AG20443 (cell line): ENCODE measurements at regions not wholly inside any gene's neighbourhood (a gene's known extent, or its start where the extent isn't known, plus 50 kb on each side); places are given as distances from the start of the nearest gene placed in this dataset.
"Not testable (repeated sequence)": the region's sequence is repeated elsewhere in the genome, so short reads cannot be mapped to it uniquely, and the experiment has no call there.

Experiments
- DNase-seq: peaks from one replicate; pipeline ENCODE4 v3.0.0; 2012; ENCODE audit warnings: low spot score, mixed read lengths

DNA sequence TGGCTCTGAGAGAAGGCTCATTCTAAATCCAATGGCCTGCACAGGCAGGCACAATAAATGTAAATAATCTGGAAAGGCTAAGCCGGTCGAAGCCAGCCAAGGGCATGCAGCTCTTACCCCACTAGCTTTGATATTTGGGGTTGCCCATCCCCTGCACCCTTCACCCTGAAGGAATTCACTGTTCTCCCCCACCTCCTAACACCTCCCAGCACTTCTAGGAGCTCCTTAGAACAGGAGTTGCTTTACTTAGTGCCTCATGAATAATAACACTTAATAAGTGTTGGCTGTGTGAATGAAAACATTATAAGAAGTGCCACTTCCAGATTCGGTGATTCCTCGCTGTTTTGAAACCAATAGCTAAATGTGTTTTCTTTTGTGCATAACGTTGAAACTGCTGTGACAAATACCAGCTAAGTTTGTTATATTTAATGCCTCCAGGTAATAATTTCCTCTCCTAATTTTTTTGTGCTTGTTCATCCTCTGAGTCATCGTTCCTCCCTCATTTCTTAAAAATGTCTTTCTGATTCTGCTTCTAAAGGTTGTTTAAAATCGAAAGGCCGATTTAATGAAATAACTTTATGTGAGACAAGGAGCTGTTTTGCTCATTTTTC, 458.8 kb downstream of the METTL4 start:
- DNase-seq, result no peak

DNA sequence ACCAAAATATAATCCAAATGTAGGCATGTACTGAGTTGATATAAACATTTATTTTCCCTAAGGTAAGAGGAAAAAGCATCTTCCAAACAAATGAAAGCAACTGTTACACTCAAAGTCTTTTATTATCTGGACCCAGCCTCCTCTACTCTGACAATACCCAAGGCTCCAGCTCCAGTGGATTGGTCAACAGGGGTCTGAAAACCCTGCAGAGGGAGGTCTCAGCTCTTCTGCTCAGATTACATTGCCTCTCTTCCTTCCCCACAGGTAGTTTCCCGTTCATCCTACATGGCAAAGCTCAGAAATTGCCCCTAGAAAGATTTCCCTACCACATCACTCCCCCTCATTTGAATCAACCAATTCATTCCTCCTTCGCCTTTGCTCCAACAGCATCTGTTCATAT, 457.0 kb downstream of the METTL4 start:
- no peak for DNase-seq

DNA sequence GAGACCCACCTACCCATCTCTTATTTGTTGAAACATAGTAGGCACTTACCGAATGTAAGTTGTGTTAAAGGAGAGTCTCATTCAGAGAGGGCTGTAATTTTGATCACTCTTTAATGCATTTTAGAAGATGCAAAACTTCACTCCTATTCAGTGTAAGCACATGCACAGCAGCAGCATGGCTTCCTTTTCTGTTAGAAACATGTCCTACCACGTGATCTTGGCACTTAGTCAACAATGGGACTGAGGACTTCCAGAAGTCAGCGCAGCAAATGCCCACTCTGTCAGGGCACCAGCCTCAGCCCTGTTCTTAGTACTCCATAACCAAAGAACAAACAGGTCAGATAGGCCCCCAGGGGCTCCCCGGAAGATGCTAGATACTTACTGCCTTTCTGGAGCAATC, 456.5 kb downstream of the METTL4 start:
- DNase-seq, result no peak

DNA sequence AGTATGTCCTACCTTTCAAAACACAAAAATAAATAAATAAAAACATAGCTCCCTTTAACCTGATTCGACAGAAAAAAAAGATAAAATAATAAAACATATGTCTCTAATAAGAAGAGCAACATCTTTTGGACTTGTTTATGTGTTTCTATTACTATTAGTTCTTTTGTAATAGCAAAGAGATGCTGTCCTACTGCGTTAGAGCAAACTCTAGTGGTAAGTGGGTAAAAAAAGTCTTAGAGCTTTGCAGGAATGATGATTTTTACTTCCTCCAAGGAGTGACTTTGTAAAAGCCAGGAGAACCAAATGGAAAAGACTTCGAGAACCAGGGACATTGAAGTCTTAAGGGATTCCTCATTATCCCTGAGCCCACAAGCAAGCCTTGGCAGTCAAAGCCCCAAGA, 450.1 kb downstream of the METTL4 start:
- no peak for DNase-seq

DNA sequence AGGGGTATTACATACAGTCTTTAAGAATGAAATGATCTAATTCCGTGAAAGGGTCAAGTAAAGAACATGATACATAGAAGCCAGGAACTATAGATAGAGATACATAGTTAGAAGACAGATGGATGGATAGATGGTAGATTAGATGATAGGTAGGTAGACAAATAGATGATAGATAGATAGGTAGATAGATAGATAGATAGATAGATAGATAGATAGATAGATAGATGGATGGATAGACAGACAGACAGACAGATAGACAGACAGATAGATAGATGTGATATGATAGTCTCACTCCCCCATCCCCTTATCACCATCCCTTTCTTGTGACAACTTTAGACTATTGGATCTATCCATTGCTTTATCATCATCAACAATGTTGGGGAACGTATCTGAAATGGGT, 448.2 kb downstream of the METTL4 start:
- no peak for DNase-seq

DNA sequence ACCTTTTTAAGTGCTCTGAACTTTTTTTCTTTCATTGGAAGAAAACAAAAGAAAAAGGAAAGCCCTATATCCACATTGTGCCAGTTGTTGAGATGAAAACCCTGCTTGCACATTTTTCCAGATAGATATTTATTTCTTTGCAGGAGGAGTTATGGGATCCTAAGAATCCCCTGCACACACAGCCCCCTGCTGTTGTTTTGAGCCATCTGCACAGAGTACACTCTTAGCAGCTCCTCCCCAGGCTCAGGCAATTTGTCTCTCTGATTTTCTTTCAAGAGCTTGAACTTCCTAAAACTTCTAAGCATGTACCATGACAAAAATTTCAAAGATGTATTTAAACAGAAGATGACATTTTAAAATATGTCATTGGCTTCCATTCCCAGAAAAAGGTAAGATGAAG, 436.9 kb downstream of the METTL4 start:
- no peak for DNase-seq

DNA sequence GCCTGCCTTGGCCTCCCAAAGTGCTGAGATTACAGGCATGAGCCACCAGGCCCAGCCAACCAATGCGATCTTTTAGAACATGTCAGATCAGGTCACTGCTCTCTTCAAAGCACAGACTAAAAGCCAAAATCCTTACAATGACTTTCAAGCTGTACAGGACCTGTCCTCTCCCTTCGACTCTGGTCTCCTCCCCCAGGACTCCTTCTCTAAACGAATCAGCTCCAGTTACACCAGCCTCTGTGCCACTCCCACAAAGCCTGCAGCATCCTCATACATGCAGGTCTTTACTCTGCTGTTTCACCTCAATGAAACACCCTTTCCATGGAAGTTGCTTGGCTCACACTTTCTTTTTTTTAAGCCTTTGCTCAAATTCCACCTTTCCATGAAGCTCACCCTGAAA, 436.0 kb downstream of the METTL4 start:
- DNase-seq, result no peak

DNA sequence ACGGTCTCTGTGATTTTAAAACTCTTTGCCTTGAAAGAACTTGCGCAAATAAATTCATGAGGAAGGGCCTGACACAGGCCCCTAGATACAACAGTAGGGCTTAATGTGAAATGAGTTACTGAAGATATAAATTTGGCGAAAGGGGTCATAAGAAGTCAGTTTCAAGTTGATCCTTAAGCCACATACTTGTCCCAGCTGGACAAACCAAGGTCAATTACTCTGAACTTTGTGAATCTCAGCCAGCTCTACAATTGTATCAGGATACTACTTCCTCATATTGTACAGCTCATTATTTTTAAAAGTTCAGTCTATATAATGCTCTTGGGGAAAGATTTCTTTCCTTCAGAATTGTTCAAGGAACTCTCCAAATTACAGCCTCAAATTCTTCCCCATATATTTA, 432.8 kb downstream of the METTL4 start:
- DNase-seq, result no peak

DNA sequence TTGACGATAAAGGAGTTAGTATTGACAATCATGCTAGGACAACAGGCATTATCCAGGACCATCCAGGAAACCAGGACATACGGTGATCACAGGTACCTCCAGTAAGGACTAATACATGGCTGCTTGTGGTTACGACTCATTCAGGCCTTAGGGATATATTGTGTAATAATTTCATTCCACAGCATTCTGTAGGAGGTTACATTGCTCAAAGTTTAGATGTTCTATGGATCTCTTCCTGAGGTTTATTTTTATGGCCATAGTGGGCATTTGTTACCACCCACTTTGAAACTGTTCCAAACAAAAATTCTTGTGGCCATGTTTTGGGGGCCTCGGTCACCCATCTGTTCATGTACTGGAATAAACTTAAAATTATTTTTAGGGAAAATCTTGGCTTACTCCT, 431.6 kb downstream of the METTL4 start:
- no peak for DNase-seq

DNA sequence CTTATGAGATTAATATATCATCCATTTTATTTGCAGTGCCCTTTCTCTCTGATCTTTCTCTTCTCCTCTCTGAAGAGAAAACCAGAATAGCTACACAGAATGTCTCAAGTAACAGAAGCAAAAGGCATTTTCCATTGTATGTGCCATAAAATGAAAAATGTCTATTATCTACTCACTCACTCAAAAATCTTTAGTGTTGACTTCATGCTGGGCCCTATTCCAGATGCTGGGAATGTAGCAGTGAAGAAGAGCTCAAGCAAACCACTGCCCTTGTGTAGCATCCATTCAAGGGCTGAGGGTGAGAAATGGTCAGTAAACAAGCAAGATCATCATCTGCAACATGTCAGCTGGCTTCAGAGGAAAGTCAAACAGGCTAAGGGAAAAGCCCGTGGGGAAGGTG, 427.7 kb downstream of the METTL4 start:
- DNase-seq, result no peak

DNA sequence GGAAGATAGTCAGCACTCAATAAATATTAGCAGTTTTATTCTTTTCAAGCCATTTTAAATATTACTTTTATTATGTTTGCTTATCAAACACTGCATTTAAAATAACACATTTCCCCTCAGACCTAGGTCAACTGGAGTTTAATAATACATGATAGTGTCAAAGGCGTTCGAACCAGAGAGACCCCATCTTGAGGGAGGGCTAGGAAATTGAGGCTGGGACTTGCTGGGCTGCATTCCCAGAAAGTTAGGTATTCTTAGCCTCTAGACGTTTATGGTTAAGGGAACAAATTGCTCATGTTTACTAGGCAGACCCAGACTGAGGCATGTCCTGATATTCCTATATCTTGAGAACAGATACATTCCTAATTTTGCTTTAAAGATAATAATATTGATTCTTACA, 426.5 kb downstream of the METTL4 start:
- DNase-seq, result no peak

DNA sequence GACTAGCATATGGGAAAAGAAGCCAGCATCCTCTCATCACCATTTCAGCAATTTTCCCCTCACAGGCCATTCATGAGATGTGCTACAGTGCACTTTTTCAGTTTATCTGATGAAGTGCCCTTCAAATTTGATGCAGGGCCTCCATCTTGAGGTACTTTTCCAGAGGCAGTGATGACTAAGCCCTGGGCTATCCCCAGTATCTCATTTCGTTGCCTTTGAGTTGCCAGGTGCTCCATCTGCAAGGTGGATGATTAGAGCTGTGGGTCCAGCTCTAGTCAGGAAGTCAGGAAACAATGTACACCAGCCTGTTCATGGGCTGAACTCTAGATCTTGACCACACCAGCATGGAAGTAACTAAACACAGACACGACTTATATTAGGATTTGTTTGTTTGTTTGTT, 425.2 kb downstream of the METTL4 start:
- DNase-seq, result no peak

DNA sequence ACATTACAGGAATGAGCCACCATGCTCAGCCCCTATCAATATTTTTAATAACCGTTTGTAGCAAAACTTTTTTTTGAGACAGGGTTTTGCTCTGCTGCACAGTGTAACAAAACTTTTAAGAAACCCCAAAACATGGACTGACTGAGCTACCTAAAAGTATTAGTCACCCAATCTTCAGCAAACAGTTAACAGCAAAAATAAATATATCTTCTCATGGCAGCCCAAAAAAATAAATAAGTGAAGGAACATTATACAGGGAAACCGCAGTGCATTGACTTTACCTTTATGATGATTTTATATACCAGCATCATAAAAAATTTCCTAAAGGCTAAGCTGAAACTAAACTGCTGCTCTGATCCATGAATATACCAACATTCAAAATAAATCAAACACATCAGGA, 424.6 kb downstream of the METTL4 start:
- DNase-seq, result no peak

DNA sequence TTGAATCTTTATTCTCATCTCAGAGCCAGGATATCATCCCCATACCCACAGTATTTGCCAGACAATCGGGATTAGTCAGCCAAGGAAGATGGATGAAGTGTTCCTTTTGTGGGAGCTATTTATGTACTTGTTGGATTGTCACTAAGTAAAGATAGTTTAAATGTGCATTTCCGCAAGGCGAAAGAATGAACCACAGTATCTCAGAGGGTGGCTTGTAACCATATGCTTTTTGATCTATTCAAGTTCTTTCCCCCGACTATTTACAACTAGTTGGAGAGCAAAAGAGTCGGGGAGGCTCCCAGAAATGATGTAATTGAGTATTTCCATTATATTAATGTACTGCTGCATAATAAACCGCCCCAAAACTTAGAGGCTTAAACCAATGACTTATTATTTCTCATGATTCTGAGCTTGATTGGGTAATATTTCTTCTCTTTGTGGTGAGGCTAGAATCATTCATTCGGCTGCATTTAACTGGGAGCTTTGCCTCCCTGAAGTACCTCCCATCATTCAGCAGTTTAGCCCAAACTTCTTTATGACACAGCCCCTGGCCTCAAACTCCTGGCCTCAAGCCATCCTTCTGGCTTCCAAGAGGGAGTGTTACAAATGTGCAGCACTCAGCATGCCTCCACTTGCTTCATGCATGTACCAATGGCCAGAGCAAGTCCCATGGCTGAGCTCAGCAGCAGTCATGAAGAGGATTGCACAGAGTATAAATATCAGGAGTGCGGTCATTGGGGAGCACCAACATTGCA, 423.7 kb downstream of the METTL4 start:
- no peak for DNase-seq

DNA sequence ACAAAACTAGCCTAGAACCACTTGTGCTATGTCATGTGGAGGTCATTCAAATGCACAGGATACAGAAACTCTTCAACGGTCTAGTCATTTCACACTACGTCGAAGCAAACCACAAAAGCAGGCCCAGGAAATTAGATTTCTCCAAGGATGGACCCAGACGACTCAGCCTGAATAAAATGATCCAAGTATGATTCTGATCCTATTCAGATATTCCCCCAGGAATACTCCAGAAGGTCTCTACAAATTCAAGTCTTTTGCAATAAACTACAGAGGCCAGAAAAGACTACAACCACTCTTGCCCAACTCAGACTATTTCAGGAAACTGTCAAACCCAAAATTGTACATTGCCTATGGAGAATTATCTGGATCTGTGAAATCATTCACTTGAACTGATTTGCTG, 422.5 kb downstream of the METTL4 start:
- DNase-seq, result no peak

DNA sequence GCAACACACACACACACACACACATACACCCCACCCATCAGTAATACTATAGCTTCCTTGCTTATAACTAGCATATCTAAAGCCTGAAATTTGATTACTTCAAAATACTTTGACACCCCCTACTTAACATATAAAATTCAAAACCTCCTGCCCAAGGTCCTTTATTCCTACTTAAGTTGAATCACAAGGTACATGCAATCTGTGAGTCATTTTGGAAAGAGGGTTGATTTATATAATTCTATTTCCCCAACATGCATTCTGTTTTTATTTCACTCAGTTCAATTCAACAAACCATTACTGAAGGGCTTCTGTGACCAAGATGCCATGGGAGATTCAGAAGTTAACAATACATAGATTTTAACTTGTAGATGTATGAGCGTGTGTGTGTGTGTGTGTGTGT, 420.7 kb downstream of the METTL4 start:
- DNase-seq, result no peak

DNA sequence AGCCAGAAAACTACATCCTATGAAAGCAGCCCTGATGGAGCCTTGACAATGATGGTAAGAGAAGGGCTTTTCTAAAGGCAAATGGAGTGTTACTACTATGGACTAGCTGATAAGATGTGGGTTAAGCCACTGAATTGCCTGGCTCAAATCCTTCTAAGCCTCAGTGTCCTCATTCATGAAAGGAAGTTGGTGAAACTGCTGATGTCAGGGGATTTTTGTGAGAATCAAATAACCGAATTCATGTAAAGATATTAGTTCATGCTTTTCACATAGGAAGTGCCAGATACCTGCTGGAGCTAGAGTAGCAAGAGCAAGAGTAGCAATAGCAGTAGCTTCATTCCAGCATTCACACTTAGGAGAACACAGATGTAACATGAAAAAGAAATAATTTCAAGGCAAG, 417.0 kb downstream of the METTL4 start:
- no peak for DNase-seq

DNA sequence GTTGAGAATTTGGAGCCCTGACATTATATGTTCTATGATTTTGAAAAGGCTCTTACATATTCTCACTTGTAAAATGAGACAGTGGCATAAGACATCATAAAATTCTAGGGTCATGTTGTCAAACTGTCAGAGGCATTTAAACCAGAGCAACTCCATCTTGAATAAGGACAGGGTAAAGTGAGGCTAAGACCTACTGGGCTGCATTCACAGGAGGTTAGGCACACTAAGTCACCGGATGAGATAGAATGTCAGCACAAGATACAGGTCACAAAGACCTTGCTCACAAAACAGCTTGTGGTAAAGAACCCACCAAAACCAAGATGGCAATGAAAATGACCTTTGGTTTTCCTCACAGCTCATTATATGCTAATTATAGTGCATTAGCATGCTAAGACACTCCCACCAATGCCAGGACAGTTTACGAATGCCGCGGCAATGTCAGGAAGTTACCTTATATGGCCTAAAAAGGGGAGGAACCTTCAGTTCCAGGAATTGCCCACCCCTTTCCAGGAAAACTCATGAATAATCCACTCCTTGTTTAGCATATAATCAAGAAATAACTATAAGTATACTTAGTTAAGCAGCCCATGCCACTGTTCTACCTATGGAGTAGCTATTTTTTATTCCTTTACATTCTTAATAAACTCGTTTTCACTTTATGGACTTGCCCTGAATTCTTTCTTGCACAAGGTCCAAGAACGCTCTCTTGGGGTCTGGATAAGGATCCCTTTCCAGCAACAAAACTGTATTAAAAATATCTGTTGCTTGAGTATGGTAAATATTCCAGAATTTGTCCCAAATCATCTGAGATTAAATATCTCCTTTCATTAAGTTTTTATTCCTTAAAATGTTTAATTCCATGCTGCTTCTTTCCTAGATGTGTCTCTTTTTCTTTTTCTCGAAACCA, 406.4 kb downstream of the METTL4 start:
- no peak for DNase-seq

DNA sequence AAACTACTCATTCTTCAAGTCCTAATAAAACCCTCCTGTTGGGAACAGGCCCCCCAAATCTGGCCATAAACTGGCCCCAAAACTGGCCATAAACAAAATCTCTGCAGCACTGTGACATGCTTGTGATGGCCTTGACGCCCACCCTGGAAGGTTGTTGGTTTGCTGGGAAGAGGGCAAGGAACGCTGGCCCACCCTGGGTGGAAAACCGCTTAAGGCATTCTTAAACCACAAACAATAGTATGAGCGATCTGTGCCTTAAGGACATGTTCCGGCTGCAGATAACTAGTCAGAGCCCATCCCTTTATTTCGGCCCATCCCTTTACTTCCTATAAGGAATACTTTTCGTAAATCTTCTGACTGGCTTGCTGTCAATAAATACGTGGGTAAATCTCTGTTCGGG, 404.4 kb downstream of the METTL4 start:
- DNase-seq, result not testable (repeated sequence)

DNA sequence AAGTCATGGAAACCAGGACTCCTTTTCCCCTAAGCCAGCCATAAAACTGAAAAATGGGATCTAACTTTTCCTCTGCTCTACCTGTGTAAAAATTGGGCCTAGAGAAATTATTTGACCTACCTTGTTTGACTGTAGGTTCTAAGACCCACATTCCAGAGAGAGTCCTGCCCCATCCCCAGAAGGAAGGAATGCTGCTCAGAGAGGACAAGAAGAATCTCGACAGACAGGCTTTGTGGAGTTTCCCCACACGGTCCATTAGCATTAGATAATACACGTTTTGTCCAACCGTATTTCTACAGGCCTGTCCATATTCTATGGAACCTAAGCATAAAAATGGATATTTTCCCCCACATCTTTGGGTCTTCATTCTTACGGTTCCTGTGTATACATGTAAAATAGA, 403.3 kb downstream of the METTL4 start:
- no peak for DNase-seq

DNA sequence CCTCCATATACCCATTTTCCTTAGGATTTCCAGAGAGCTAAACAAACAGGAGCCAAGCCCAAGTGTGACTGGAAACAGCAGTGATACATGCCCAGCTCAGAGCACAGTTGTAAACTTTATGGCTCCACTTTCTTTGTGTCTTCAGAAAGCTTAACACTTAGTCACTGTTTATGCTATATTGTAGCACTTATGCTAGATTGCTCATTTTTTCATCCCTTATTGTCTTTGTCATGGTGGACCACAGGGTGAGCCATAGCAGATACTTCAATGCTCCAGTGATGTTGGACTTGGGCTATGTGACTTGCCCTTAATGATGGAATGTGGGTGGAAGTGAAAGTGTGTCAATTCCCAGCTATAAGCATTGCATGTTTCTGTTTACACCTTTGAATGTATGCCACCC, 401.6 kb downstream of the METTL4 start:
- no peak for DNase-seq

DNA sequence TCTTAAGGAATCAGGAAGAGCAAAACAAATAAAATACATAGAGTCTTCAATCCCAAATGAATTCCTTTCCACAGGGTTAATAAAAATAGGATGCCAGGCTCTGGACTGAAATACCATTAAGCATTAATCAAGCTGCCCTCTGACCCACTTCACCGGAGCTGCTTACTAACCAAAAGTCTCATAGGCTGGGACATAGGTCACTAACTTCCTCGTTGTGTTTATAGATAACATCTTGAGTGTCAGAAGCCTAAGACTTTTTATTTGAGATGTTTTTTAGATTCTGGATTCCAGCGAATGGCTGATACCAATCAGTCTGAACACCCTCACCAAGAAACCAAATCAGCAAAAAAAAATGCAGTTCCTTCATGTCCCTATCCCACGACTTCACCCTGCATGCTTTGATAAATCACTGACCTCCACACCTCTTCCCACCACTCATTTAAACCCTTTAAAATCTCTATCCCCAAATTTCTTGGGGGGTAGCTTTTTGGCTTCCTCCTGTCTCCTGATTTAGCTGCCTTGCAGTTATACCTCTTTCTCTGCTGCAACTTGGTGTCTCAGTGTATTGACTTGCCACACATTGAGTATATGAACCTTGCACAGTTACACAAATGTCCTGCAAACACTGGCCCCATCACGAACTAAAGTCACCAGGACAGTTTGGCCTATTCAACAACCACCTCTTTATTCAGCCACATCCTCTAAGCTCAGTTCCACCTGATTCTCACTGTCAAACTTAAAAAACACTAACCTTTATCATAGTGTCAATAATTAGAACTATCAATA, 399.3 kb downstream of the METTL4 start:
- no peak for DNase-seq
